Stimulated activated CD8-positive, alpha-beta memory T cell treated with anti-CD3 and anti-CD28 coated beads, Interleukin-4, amount 100 ng/mL, for 1 hour (primary cell): ENCODE measurements at regions not wholly inside any gene's neighbourhood (a gene's known extent, or its start where the extent isn't known, plus 50 kb on each side); places are given as distances from the start of the nearest gene placed in this dataset.
"Not testable (repeated sequence)": the region's sequence is repeated elsewhere in the genome, so short reads cannot be mapped to it uniquely, and the experiment has no call there.

Source experiments
- DNase-seq, 2 donors: peaks; one replicate each; pipeline ENCODE4 v3.0.0-alpha.2; 2020; ENCODE audit warnings: low read depth in 2 of 2, low spot score in 1 of 2

DNA sequence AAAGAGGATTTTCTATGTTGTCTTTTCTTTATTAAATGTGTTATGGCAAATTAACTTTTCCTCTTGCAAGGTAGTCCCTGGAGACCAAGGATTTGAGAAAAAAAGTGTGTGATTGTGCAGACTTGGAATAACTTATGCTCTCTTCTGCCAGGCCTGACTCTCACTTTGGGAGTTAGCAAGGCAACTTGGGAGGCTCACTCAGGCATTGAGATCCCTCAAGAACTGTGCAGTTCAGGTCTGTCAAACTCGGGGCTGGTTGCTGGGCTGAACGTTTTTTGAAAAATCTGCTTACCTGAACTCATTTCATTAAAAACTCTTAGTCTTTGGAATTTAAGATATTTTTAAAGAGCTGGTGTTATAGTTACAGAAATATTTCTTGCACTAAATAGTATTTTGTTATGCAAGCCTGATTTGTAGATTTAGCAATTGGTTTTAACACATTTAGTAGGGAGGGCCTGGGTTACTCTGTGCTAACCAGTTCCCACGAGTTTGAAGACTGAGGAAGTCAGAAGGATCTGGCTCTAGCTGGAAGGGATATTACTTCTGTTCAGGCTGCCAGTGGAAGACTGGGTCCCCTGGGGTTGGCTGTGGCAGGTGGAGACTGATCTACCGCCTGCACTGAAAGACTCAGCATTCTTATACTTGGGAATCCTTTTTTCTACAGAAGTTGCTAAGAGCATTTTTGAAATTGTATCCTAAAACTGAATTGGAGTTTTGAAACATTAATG is 150.4 kb upstream of the PCSK5 start:
- no peak for DNase-seq

DNA sequence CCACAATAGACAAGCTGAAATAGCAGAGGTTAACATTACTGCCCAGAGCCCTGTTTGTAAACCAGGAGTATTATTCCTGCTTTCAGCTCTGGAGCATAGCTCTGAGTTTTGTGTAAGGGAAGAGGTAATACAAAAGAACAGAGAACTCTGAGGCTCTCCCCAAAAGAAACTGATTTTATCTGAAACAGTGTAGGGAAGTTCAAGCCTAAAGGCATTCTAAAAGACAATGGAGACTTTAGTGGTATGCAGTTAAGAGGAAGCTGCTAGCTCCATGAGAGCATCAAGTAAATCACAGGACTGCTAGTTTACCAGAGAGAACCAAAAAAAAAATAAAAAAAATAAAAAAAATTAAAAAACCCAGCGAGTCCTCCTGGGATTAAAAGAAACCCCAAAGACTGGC is 146.6 kb upstream of the PCSK5 start:
- DNase-seq, result no peak

- no peak for DNase-seq
Measured at GRCh38 chr9:75754080-75754479, 136.4 kb upstream of the PCSK5 start.

DNA sequence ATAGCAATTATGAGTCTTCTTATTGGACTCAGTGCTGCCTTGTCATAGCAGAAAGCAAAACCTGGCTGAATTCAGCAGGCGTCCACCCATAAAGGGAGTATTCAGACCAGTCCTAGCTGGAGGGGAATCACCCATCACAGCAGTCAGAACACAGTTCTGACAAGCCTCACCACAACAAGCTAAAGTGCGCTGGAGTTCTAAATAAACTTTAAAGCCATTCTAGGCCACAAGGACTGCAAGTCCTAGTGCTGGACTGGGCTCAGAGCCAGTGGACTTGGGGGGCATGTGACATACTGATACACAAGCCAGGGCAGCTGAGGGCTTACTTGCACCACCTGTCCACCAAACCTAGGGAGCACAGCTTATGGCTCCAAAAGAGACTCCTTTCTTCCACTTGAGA is 115.3 kb upstream of the PCSK5 start:
- no peak for DNase-seq

- no peak for DNase-seq
Measured at GRCh38 chr9:75775966-75776691, 114.3 kb upstream of the PCSK5 start.

DNA sequence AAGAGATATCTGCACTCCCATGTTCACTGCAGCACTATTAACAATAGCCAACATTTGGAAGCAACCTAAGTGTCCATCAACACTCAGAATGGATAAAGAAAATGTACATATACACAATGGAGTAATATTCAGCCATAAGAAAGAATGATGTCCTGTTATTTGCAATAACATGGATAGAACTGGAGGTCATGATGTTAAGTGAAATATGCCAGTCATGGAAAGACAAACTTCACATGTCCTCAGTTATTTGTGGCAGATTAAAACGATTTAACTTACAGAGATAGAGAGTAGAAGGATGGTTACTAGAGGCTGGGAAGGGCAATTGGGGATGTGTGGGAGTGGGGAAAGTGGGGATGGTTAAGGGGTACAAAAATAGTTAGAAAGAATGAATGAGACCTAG is 110.3 kb upstream of the PCSK5 start:
- no peak for DNase-seq

- no peak for DNase-seq
Measured at GRCh38 chr9:75788006-75788634, 102.4 kb upstream of the PCSK5 start.

GRCh38 chr9:75797085-75797580 is 93.3 kb upstream of the PCSK5 start:
- no peak for DNase-seq

DNA sequence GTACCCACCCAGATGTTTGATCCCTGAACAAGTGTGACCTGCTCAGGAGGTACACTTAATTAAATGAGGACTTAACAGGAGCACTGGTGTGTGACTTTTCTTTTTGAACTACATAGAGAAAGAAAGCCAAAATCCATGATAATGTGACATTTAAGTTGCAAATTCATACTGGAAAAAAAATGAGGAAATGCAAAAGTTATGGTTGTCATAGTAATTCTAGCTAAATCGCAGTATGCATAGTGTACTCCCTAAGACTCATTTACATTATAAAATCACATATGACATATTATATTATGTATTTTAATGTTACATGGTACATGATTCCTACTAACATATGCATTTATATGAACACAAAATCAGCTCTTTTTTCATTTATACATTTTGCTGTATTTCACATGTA is 92.0 kb upstream of the PCSK5 start:
- no peak for DNase-seq

GRCh38 chr9:75803130-75803529 is 87.3 kb upstream of the PCSK5 start:
- no peak for DNase-seq

DNA sequence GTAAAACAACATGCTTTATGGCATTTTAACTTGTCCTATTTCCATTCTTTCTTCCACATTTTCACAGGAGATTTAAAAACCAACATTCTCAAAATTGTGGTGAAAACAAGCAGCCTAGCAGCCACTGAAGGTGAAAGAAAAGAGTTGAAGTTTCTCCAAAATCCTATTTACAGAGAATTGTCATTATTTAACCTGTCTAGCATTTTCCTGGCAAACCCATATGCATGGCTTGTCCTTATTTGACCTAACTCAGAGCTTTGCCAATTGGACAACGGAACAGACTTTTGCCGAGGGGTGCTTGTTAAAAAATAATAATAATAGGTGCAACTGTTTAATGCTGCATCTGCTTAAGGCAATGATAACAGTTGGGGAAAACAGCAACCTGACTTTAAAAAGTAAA is 80.4 kb upstream of the PCSK5 start:
- DNase-seq, result no peak

- DNase-seq, result no peak
Measured at GRCh38 chr9:75811692-75812091, 78.8 kb upstream of the PCSK5 start.

GRCh38 chr9:75812141-75812540 is 78.3 kb upstream of the PCSK5 start:
- DNase-seq, result no peak

- no peak for DNase-seq
Measured at GRCh38 chr9:75814667-75815066, 75.8 kb upstream of the PCSK5 start.

- DNase-seq, result not testable (repeated sequence)
Measured at GRCh38 chr9:75820471-75821115, 69.9 kb upstream of the PCSK5 start.

GRCh38 chr9:75823151-75823550 is 67.3 kb upstream of the PCSK5 start:
- no peak for DNase-seq

DNA sequence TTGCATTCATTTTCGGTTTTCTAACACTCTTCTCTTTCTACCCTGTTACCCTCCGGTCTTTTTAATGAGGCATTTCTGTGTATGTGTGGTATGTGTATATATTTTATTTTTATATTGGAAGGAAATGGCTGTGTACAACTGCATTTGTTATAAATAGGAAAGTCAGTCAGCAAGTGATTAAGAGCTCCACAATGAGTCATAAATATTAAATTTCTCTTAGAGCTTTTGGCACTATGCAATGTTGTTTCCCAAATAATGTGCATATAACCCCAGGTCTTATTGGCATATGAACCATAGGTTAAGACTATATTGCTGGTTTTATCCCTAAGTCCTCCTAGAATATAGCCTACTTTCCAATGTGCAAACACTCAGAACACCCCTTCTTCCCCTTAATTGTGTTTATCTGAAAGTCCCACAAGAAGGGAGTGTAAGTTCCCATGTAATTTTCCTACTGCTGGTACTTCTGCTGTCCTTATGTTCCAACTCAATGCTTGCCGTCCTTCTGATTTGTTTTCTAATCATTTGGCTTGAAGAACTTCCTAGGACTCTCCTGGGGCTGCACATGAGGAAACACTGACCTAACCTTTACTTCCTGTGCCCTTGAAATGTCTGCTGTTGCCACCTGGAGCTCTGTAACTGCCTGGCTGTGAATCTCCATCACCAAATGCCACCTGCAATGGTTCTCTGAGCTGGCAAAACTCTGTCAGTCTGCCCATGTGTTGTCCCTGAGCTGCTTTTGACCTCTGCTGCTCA is 65.5 kb upstream of the PCSK5 start:
- DNase-seq, result no peak

DNA sequence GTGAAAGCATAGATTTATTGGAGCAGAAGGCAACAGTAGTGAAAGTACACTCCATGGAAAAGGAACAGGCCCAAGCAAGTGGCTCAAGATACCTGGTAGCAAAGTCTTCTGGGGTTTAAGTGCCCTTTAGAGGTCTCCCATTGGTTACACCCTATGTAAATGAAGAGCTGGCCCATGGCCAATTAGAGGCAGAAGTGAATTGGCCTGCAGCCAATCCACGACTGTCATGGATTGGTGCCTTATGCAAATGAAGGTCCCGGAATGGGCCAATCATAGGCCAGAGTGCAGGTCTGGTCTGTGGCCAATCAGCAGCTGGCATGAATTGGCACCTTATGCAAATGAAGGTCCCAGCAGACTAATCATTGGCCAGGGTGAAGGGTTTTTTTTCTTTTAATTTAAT is 64.2 kb upstream of the PCSK5 start:
- no peak for DNase-seq

DNA sequence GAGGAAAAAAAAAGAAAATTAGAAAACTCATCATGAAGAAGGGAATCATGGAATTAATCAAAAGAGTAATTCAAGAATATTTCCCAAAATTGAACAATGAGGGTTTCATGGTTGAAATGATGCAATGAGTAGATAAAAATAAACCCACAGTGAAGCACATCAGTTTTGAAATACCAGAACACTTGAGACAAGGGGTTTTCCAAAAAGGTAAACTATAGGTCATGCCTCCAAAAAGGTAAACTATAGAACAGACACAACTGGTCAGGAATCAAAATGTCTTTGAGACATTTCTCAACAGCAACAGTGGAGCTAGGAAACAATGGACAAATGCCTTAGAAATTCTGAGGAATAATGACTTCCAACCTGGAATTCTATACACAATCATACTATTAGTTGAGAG is 60.2 kb upstream of the PCSK5 start:
- DNase-seq, result no peak

DNA sequence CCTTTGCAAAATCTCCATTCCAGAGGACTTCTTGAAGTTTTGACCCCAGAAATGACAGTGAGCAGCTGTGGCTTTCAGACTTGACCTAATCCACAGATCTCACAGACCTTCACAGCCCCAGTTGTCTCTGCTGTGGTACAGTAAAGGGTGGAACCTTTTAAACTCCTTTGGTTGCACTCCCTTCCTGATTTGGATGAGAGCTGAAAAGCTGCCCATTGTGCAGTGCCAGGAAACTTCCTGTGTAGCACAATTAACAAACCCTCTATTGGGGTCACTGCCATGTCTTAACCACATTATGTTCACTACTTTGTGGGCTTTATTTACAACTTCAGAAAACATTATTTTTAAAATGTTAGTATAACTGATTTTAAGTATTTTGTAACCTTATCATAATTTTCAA is 56.7 kb upstream of the PCSK5 start:
- no peak for DNase-seq

DNA sequence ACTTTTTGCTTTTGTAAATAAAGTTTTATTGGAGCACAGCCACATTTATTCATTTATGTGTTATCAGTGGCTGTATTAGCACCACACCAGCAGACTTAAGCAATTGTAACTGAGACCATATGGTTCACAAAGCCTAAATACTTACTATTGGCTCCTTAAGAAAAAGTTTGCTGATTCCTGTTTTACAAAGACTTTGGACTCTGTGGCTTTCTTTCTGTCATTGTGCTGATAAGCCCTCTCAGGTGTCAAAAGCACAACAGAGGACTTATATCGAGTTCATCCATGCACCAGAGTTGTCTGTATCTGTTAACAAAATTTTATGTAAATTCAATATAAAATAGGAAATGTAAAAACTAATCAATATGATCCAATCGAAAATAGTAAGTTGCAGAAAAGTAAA is 55.6 kb upstream of the PCSK5 start:
- DNase-seq, result no peak
